ENCODE measurements at regions not wholly inside any gene's neighbourhood (a gene's known extent, or its start where the extent isn't known, plus 50 kb on each side); places are given as distances from the start of the nearest gene placed in this dataset.
"Not testable (repeated sequence)": the region's sequence is repeated elsewhere in the genome, so short reads cannot be mapped to it uniquely, and the experiment has no call there.

DNA sequence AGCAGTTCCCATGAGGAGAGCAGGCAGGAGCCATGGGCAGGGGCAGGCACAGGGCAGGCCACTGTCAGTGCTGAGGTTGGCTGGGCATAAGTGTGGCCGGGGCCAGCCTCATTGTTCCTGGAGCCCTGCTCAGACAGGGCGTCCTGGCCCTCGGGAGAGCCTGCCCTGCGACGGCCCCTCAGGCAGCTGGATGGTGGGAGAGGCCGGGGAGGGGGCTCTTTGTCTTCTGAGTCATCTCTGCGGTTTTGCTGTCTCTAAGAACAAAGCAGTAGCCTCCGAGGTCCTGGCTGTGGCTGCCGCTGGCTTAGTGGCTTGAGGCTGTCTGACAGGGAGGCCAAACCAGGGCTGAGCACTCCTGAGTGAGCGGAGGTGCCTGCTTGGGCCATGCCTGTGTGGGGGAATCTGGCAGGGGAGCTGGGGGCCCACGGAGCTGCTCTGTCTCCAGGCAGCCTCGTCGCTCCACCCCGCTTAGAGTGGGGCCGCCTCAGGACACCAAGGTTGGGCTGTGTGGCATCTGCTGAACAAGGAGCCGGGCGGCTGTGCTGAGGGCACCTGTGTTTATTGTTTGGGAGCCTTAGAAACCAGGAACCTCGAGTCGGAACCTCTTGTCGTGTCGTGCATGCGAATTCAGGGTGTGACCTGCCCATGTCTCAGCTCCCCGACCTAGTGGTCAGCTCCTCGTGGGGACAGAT lies 4395.7 kb upstream of the TPTE start:
- peak; percentile 6 for DNase-seq (ENCODE audit: low read depth)
- not testable (repeated sequence) for H3K36me3 ChIP-seq (ENCODE audit: control insufficient read depth, insufficient read depth, low read length, severe bottlenecking); H3K9me3 ChIP-seq (ENCODE audit: control insufficient read depth, low read length); H3K4me1 ChIP-seq (ENCODE audit: control insufficient read depth, insufficient read depth, low read length); H3K27me3 ChIP-seq (replicated peaks; ENCODE audit: control insufficient read depth, insufficient read depth, low read length); H3K4me3 ChIP-seq (ENCODE audit: low read length); H3K9ac ChIP-seq (ENCODE audit: low read length)

DNA sequence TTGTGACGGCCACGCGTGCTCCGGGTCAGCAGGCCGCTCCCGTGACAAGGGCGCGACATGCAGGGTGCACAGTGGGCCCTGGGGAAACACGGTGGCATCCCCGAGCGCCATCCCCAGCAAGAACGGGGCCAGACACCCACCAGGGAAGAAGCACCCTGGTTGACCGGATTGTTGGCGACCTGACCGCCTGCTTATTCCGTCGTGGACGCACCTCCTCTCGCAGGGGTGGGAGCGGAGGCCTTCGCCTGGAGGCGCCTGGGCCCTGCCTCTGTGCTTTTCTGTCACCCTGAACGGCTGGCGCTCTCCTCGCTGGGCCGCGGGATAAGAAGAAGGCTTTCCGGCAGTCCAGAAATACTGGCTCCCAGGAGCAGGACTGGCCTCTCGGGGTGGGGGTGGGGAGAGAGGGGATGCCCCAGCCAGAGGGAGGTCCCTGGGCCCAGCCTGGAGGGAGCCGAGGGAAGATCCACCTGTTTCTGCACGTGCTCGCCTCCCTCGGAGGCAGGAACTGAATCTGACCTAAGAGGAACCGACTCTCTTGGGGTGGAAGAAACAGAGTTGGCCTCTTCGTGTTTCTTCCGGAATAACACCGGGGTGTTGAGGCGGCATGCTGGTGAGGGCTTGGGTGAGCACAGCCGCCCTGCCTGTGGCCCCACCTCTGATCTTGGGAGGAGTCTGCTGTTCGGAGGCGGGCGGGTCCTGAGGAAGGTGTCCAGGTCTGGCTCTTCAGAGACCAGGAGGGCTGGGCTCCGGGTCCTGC lies 4394.2 kb upstream of the TPTE start:
- not testable (repeated sequence) for H3K4me3 ChIP-seq (ENCODE audit: low read length); H3K36me3 ChIP-seq (ENCODE audit: control insufficient read depth, insufficient read depth, low read length, severe bottlenecking); H3K4me1 ChIP-seq (ENCODE audit: control insufficient read depth, insufficient read depth, low read length); H3K27me3 ChIP-seq (replicated peaks; ENCODE audit: control insufficient read depth, insufficient read depth, low read length); DNase-seq (ENCODE audit: low read depth); H3K9me3 ChIP-seq (ENCODE audit: control insufficient read depth, low read length); H3K9ac ChIP-seq (ENCODE audit: low read length)

DNA sequence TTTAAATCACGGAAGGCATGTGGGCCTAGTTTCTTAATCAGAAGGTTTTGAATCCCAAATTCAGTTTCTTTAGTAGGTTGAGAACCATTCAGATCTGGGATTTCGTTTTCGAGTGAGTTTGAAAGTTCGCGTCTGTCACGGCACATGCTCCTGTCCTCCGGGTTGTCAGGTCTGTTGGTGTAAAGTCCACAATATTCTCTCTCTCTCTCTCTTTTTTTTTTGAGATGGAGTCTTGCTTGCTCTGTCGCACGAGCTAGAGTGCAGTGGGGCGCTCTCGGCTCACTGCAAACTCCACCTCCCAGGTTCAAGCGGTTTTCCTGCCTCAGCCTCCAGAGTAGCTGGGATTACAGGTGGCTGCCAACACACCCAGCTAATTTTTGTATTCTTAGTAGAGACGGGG lies 4390.6 kb upstream of the TPTE start:
- H3K27me3 ChIP-seq (replicated peaks; ENCODE audit: control insufficient read depth, insufficient read depth, low read length); H3K9ac ChIP-seq (ENCODE audit: low read length); H3K36me3 ChIP-seq (ENCODE audit: control insufficient read depth, insufficient read depth, low read length, severe bottlenecking); DNase-seq (ENCODE audit: low read depth); H3K4me1 ChIP-seq (ENCODE audit: control insufficient read depth, insufficient read depth, low read length); H3K9me3 ChIP-seq (ENCODE audit: control insufficient read depth, low read length); H3K4me3 ChIP-seq (ENCODE audit: low read length): not testable (repeated sequence)

DNA sequence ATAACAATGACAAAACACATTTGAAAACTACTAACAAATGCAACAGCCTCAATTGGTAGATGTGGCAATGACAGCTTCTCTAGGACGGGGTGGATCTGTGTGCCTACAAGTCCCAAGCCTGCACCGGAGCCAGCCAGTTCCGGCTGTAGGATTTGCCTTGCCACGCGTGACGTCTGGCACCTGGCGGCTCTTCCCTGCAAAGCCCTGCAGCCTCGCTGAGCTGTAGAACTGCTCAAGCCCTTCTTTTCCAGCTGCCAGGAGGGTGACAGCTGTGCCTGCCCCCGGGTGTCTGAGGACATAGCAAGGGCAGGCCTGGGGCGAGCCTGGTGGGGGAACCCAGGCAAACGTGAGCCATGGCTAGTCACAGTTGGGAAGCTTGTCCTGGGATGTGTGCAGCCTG lies 4388.0 kb upstream of the TPTE start:
- not testable (repeated sequence) for H3K36me3 ChIP-seq (ENCODE audit: control insufficient read depth, insufficient read depth, low read length, severe bottlenecking)

DNA sequence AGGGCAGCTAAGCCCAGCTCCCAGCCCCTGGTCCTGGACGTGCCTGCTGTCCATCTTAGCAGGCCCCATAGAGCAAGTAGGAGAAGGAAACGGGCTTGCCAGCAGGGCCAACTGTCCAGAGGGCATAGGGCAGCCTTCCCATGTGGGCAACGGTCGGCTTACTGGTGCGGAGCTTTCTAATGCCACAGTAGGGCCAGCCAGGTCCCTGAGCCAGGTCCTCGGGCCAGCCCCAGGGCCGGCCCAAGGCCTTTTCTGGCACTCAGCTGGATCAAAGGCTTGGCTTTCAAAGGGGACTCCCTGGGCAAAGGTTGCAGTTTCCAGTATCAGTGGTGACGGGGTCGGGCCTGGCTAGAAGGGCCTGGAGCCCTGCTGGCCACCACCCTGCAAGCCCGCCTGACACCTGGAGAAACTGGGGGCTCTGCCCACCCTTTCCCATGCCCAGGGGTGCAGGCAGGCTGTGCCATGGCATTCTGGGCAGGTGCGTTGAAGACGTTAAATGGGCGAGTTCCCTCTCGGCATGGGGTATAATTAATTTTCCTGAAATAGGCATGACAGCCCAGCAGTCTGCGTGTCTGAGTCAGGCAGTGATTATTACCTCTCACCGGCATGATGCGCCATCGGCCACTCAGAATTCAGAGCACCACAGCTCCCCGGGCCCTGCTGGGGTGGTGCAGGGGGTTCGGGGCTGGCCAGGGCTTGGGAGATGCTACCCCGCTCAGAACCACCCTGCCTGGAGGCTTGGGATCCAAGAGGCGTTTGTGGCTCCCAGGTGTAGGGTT lies 4387.3 kb upstream of the TPTE start:
- DNase-seq (ENCODE audit: low read depth); H3K36me3 ChIP-seq (ENCODE audit: control insufficient read depth, insufficient read depth, low read length, severe bottlenecking); H3K4me3 ChIP-seq (ENCODE audit: low read length); H3K4me1 ChIP-seq (ENCODE audit: control insufficient read depth, insufficient read depth, low read length); H3K9me3 ChIP-seq (ENCODE audit: control insufficient read depth, low read length); H3K27me3 ChIP-seq (replicated peaks; ENCODE audit: control insufficient read depth, insufficient read depth, low read length); H3K9ac ChIP-seq (ENCODE audit: low read length): not testable (repeated sequence)

More for the DNA sequence above, 4388.0 kb upstream of the TPTE start:
- H3K27me3 ChIP-seq (replicated peaks; ENCODE audit: control insufficient read depth, insufficient read depth, low read length); H3K4me1 ChIP-seq (ENCODE audit: control insufficient read depth, insufficient read depth, low read length); H3K9me3 ChIP-seq (ENCODE audit: control insufficient read depth, low read length); H3K4me3 ChIP-seq (ENCODE audit: low read length); H3K9ac ChIP-seq (ENCODE audit: low read length); DNase-seq (ENCODE audit: low read depth): not testable (repeated sequence)

DNA sequence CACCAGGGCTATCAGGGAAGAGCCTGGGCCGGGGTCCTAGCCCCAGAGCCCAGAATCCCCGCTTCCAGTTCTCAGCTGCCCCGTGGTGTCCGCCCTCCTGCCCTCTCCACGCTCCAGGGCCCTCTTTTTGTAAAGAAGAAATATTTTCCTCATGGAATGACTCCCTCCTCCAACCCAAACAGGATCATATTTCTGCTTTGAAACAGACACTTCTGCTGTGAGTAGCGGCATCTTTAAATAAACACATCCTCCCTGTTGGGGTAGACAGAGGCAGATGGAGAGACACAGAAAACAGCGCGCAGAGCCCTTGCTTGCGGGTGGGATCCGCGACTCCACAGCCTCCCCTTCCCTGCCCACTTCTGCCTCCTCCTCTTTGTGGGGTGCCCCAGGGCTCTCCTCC lies 4384.7 kb upstream of the TPTE start:
- DNase-seq (ENCODE audit: low read depth); H3K27me3 ChIP-seq (replicated peaks; ENCODE audit: control insufficient read depth, insufficient read depth, low read length); H3K36me3 ChIP-seq (ENCODE audit: control insufficient read depth, insufficient read depth, low read length, severe bottlenecking); H3K4me3 ChIP-seq (ENCODE audit: low read length); H3K4me1 ChIP-seq (ENCODE audit: control insufficient read depth, insufficient read depth, low read length); H3K9ac ChIP-seq (ENCODE audit: low read length); H3K9me3 ChIP-seq (ENCODE audit: control insufficient read depth, low read length): not testable (repeated sequence)

DNA sequence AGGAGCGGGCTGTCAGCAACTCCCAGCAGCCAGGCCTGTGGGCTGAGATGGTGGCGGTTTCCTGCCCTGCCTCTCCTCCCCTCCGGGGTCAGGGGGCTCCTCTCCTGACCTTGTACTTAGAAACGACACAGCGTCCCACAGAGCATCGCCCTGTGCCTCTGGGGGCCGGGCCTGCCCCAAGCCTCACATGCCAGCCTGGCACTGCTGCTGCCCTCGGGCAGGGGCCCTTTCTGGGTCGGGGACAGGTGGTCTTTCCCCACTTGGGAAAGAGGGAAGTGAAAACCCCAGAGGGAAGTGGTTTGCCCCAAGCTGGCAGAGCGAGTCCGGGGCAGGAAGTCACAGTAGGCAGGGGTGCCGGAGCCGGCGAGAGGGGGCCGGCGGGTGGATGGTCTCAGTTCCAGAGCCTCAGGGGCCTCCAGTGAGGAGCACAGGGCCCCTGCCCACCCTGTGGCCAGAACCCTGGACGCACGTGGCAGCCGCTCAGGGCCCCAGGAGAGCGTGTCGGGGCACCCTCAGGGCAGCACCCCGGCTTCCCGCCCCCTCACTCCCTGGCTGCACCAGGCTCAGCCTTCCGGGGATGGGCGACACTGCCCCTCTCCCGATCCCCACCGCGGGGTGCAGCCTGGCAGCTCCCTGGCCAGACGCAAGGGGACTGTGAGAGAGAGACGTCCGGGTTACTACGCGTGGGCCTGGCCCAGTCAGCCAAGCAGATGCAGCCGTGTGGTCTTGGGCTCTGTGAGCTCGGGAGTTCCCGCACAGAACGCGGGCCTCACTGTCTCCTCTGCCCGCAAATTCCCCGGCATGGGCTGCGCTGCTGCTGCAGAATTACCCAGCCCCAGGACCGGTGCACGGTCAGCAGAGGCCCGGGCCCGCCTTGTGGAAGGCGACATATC lies 4382.9 kb upstream of the TPTE start:
- not testable (repeated sequence) for H3K27me3 ChIP-seq (replicated peaks; ENCODE audit: control insufficient read depth, insufficient read depth, low read length); H3K9ac ChIP-seq (ENCODE audit: low read length); H3K9me3 ChIP-seq (ENCODE audit: control insufficient read depth, low read length); H3K36me3 ChIP-seq (ENCODE audit: control insufficient read depth, insufficient read depth, low read length, severe bottlenecking); H3K4me1 ChIP-seq (ENCODE audit: control insufficient read depth, insufficient read depth, low read length); DNase-seq (ENCODE audit: low read depth); H3K4me3 ChIP-seq (ENCODE audit: low read length)

DNA sequence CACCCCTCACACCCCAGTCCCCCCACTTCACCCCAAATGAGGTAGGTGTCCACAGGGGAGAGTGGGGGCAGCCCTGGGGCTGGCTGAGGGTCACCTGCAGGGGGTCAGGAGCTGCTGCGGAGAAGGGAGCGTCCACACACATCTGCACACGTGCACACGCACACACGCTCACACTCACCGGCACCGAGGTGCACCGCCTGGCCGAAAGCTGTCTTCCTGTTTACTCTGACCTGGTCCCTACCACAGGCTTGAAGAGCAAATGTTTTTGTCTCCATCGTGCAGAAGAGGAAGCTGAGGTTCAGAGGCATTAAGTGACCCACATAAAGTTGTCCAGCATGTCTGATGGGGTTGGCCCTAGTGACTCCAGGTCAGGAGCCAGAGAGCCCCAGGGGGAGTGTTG lies 4382.1 kb upstream of the TPTE start:
- H3K4me3 ChIP-seq (ENCODE audit: low read length); H3K36me3 ChIP-seq (ENCODE audit: control insufficient read depth, insufficient read depth, low read length, severe bottlenecking); H3K9me3 ChIP-seq (ENCODE audit: control insufficient read depth, low read length); H3K27me3 ChIP-seq (replicated peaks; ENCODE audit: control insufficient read depth, insufficient read depth, low read length); DNase-seq (ENCODE audit: low read depth); H3K4me1 ChIP-seq (ENCODE audit: control insufficient read depth, insufficient read depth, low read length); H3K9ac ChIP-seq (ENCODE audit: low read length): not testable (repeated sequence)

DNA sequence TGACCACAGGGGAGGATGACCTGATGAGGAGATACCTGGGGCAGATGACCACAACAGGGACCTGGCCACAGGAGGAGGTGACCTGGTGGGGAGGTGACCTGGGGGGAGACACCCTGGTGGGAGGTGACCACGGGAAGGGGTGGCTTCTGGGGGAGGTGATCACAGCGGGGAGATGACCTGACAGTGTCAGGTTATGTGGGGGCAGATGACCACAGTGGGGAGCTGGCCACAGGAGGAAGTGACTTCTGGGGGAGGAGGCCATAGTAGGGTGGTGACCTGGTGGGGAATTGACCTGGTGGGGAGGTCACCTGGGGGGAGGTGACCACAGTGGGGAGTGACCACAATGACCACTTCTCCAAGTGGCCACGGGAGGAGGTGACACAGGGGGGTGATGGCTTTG lies 4381.5 kb upstream of the TPTE start:
- H3K9me3 ChIP-seq (ENCODE audit: control insufficient read depth, low read length); DNase-seq (ENCODE audit: low read depth); H3K9ac ChIP-seq (ENCODE audit: low read length); H3K36me3 ChIP-seq (ENCODE audit: control insufficient read depth, insufficient read depth, low read length, severe bottlenecking); H3K27me3 ChIP-seq (replicated peaks; ENCODE audit: control insufficient read depth, insufficient read depth, low read length); H3K4me1 ChIP-seq (ENCODE audit: control insufficient read depth, insufficient read depth, low read length); H3K4me3 ChIP-seq (ENCODE audit: low read length): not testable (repeated sequence)

DNA sequence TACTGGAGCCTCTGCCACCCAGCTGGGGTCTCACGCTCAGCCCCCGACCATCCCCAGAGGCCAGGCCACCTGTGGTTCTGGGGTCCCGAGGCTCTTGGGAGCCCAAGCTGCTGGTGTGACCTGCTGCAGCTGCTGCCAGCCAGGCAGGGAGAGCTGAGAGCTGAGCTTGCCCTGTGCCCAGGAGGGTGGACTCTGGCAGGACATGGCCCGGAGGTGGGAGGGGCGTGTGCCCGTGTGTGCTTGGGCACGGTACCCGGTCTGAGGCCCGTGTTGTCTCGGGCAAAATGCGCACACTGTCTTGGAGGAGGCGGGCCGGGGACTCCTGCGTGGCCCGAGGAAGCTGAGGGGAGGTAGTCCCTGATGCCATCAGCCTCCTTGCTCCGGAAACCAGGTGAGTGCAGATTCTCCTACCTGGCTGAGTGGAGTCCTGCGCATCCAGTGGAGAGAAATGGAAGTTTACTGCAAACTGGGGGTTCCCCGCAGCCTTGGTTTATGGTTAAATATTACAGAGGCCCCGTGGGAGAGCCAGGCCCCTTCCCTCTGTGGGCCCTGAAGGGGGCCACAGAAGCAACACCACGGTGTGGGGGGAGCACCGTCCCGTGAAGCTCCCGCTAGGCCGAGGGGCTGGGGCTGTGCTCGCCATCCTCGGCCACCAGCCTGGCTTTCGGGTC lies 4380.8 kb upstream of the TPTE start:
- not testable (repeated sequence) for H3K36me3 ChIP-seq (ENCODE audit: control insufficient read depth, insufficient read depth, low read length, severe bottlenecking); H3K27me3 ChIP-seq (replicated peaks; ENCODE audit: control insufficient read depth, insufficient read depth, low read length); H3K9me3 ChIP-seq (ENCODE audit: control insufficient read depth, low read length); H3K4me3 ChIP-seq (ENCODE audit: low read length); DNase-seq (ENCODE audit: low read depth); H3K4me1 ChIP-seq (ENCODE audit: control insufficient read depth, insufficient read depth, low read length); H3K9ac ChIP-seq (ENCODE audit: low read length)

Data from adipocyte (in vitro differentiated cells).